HG03354 (cell line): ENCODE measurements at regions not wholly inside any gene's neighbourhood (a gene's known extent, or its start where the extent isn't known, plus 50 kb on each side); places are given as distances from the start of the nearest gene placed in this dataset.
A peak's percentile ranks its signal among the peaks of the same experiment; 100 is the strongest.

Experiments
- ATAC-seq: cut with Tn5 transposase; IDR thresholded peaks from one replicate; pipeline ENCODE4 v1.9.1; 2021; ENCODE audit warnings: mild to moderate bottlenecking; ENCODE audit not compliant: unreplicated experiment, poor library complexity, severe bottlenecking

DNA sequence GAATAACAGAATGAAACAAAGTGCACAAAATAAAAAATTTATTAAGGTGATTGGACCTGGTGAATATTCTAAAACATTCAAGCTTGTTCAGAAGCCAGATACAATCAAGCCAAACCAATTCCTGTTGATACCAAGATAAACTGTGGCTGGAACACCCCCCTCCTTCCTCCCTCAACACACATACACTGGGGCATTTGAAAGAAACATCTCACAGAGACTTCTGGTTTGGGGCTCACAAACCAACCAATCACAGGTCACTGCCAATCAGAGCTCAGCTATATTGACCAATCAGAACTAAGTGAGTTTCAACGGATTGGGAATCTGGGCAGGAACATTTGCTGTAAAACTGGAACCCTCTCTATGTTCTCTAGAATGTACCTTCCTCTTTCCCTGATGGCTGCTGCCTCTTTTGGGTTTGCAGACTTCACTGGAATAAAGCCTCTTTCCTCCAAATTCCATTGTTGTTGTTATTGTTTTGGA, 340.6 kb upstream of the GOLIM4 start:
- ATAC-seq = no peak

DNA sequence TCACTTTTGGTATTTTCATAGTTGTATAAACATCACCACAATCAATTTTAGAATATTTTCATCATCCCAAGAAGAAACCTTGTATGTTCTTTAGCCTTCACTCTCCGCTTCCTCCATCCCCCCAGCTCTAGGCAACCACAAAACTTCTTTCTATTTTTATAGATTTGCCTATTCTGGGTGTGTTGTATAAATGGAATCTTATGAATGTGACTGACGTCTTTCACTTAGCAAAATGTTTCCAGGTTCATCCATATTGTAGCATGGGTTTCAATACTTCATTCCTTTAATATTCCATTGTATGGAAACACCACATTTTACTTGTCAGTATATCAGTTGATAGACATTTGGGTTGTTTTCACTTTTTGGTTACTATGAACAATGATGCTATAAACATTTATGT, 335.8 kb upstream of the GOLIM4 start:
- ATAC-seq = no peak

DNA sequence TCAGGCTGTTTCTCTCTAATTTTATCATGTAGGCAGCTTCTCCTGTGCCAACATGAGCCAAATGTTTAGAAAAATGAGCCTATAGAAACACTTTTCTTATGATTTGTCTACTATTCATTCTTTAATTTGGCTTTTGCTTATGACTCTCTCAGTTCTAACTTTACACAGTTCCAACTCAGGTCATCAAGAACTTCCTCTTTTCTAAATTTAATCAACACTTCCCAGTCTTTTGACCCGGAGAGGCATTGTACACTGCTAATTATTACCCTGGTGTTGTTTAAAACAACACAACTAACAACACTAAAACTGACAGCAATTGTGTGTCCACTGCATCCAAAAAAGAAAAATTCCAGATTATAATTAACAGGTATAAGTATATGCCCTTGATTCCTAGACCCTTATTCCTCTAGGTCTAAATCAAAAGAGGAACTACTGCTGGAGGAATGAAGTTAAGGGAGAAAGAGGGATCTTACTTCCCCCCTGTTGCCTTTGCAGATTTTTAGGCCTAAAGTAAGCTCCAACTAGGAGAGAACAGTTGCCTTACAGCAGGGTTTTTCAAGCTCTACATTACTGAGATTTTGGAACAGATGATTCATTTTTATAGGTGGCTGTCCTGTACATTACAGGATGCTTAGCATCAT, 332.2 kb upstream of the GOLIM4 start:
- no peak for ATAC-seq

DNA sequence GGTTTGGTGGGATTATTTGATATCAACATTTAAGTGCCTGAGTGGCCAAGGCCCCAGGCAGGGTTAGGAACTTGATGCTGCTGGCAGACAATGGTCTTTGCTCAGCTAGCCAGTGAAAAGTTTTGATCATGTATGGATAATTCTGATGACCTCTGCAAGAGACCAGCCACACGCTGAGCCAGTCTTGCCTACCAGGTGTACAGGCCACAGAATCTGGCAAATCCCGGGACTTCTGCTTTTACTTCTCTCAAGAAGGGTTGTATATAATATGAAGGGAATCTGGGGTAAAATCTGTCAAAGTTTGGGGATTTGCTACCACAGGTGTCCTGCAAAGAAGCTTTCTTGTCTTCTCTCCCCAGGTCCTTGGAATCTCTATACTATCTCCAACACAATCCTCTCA, 331.4 kb upstream of the GOLIM4 start:
- no peak for ATAC-seq

GRCh38 chr3:168425936-168426595, 330.3 kb upstream of the GOLIM4 start:
- no peak for ATAC-seq

DNA sequence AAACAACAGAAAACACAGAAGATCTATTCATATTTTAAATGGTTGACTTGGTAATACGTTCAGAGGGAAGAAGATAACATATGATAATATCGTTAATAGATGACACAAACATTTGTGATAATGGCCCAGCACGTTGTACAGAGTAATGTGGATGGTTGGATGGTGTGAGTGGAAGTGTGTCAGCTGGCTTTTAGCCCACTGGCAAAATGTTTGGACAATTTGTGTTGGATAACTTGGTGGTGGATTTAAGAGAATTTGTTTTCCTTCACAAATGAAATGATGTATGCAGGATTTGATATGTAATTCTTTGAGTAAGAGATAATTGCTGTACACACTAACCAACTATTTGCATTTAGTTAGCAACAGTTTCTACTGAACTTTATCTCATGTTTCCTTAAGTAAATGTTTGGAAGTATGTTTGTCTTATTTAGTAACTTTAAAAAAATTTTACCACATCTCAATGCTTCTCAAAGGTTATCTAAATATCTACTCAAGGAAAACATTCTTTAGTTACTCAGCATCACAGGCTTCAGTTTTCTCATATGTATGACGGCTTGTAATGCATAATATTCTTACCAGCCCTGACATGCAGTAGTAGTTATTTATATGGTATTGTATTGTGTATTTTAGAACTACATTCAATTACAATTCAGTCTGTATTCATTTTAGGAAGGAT, 328.5 kb upstream of the GOLIM4 start:
- no peak for ATAC-seq

- peak; percentile 54 for ATAC-seq
These were observed 327.1 kb upstream of the GOLIM4 start for GRCh38 chr3:168422843-168423242.

- ATAC-seq = no peak
These were observed 323.4 kb upstream of the GOLIM4 start for GRCh38 chr3:168419091-168419490.

DNA sequence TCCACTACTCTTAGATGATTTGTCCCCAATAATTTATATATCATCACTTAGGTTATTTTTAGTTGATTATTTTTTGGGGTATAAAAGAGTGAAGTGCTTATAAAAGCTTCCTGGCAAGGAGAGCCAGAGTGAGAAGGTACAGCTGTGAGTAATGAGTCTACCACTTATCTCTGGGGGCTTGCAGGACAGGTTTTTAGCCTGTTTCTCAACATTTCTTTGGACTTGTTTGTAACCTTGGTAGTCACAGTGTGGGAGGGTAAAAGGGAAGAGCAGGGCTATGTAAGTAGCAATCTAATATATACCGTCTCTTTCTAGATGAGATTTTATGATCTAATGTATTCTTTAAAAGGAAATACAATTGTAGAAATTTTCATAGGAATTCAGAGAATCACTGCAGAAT, 321.3 kb upstream of the GOLIM4 start:
- no peak for ATAC-seq

DNA sequence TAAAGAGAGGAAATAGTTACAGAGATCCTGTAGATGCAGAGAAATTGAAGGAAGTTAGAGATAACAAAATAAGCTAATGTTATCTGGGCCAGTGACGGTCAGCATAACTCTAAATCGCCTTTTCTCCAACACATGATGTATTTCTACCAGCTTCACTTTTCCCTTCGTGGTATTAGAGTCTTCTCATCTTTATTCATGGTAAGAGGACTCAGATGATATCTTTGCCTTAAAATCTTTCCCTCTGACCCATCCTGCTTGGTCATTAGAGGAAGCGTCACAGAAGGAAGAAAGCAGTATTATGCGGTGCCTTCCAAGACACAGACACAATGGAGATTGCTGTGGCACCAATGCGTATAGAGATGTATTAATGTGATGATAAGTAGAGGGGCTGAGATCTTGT, 320.7 kb upstream of the GOLIM4 start:
- no peak for ATAC-seq

DNA sequence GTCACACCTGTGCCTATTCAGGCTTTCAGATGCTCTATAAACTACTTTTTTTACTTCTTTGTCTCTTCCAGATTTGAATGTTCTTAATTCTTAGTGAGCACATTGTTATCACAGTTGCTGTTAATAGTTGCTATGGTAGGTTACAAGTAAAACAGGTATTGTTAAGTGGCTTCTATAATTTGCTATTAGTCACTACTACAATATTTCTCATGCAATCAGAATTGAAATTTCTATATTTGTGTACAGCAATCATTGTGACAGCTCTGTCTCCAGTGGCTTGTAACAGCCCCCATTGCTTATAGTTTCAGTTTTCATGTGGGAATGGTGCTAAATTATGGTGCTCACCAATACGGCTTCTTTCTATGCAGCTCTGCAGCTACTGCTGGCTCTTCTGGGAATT, 318.4 kb upstream of the GOLIM4 start:
- no peak for ATAC-seq

DNA sequence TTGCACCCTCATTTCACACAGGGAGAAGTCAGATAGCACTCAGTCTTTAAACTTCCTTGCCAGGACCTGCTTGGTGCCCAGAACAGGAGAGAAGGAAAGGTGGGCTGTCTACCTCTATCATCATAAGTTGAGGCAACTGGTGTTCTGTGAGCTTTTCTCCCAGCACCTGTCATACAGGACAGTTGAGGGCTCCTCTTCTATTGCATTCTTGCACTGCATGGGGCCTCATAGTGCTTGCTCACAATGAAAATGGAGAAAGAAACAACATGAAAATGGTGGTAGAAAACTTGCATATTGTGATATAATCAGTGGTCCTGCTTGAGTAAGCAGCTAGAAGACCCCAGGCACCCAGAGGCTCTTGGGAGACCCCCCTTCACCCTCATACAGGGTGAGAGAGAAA, 311.7 kb upstream of the GOLIM4 start:
- ATAC-seq = no peak

GRCh38 chr3:168405288-168405687, 309.6 kb upstream of the GOLIM4 start:
- ATAC-seq = no peak

GRCh38 chr3:168398371-168399025, 302.8 kb upstream of the GOLIM4 start:
- no peak for ATAC-seq

GRCh38 chr3:168396861-168397260, 301.1 kb upstream of the GOLIM4 start:
- ATAC-seq = no peak

- ATAC-seq = no peak
These were observed 299.8 kb upstream of the GOLIM4 start for GRCh38 chr3:168395551-168395950.

DNA sequence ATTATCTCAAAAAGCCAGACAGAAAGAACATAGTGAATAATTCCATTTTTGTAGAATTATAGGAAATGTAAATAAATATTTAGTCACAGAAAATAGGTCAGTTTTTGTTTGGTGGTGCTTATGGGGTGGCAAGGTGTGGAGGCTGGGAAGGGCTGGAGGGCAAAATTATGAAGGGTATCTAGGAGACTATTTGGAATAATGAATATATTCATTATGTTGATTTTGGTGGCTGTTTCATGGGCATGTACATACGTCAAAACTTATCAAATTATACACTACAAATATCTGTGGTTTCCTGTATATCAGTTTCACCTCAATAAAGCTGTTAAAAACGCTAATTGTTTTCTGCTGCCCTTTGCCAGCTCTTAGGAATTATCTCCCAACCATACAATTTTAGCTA, 298.7 kb upstream of the GOLIM4 start:
- no peak for ATAC-seq

- no peak for ATAC-seq
These were observed 290.6 kb upstream of the GOLIM4 start for GRCh38 chr3:168386301-168386700.

GRCh38 chr3:168384990-168385389, 289.3 kb upstream of the GOLIM4 start:
- ATAC-seq = no peak

DNA sequence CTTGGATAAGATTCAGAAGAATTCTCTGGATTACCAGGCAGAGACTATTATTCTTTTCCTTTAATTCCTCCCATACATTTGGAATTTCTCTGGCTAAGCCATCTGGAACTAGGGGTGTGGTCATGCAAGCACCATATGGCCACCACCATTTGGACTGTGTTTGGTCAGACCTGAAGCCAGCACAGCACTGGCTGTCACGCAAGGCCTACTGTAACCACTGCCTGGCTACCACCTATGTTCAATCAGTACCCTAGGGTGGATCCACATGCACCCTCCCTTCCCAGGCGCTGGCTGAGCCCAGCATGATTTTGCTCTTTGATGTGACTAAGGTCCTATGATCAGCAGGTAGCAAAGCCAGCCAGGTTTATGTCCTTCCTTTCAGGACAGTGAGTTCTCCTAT, 287.8 kb upstream of the GOLIM4 start:
- no peak for ATAC-seq

DNA sequence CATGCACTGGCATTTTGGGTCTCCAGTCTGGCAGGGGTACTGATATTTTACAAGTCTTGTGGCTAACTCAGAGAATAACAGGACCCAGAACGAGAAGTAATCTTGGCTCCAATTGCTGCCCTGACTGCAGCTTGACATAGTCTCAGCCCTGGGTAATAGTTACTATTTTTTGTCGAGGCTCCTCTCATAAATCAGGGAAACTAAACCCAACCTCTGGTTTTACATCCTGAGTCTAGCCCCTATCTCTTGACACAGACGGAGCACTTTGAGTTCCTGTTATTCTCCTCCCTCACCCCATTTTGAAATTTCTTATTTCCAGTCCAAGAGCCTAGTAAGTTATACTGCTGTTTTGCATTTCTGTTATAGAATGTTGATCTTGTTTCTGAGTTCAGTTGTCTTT, 276.1 kb upstream of the GOLIM4 start:
- no peak for ATAC-seq
